BJ (cell line): ENCODE measurements at regions not wholly inside any gene's neighbourhood (a gene's known extent, or its start where the extent isn't known, plus 50 kb on each side); places are given as distances from the start of the nearest gene placed in this dataset.

Experiments used
- CTCF ChIA-PET: fragments of 350-600 bp; formaldehyde crosslinking; extraction: SDS; loops from one replicate; lab custom pipeline; 2021; ENCODE audit warnings: antibody characterized with exemption, inconsistent platforms; lab: Yijun Ruan, JAX
- POLR2A ChIA-PET: fragments of 300-600 bp; sonication (Branson Sonifier 250); formaldehyde crosslinking; extraction: SDS; loops from one replicate; lab custom pipeline; 2021; ENCODE audit warnings: antibody characterized with exemption; lab: Charles Lee
- DNase-seq: peaks from one replicate; pipeline ENCODE4 v3.0.0-alpha.2; 2011; ENCODE audit warnings: low read depth
- H3K27me3 ChIP-seq: 2 replicates; pipeline ENCODE4 v1.6.0; 2011; ENCODE audit warnings: low read length; ENCODE audit not compliant: control insufficient read depth, insufficient read depth
- H3K36me3 ChIP-seq: 2 replicates; pipeline ENCODE4 v1.5.1; 2011; ENCODE audit warnings: low read length; ENCODE audit not compliant: control insufficient read depth, insufficient read depth
- H3K4me3 ChIP-seq: 2 replicates; pipeline ENCODE4 v1.5.1; 2011; ENCODE audit warnings: low read depth, mild to moderate bottlenecking, control low read depth, low read length
- TF ChIP-seq, protein P1 (sequence below): IDR thresholded peaks from 2 replicates; pipeline ENCODE4 v1.5.1; 2011; ENCODE audit warnings: low read depth, mild to moderate bottlenecking, control low read depth, inconsistent platforms, low read length, moderate library complexity; ENCODE audit not compliant: insufficient read depth

DNA sequence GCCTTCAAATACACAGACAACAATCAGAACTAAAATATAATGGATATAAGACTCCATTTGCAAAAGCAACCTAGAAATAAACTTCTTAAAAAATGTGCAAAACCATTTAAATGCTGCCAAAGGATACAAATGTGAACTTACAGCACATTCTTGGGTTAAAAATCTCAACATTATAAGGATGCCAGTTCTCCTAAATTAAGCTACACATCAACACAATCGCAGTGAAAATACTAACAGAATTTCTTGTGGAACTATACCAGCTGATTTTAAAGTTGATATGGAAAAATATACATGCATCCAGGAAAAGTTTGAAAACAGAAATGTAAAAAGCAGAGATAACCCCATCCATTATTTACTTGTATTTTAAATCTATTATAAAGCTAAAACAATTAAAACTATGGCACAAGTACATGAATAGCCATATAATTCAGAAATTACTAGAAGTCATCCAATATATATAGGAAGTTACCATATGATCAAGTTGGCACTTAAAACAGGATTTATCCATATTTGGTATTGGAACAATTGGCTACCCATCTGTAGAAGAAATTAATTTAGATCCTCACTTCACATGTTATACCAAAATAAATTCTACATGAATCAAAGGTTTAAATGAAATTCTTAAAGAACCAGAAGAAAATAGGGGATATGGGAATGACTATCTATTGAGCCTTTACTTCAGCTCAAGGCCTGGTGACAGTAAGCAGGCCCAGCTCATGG lies 151.7 kb upstream of the GLI2 start:
- TF ChIP-seq, protein P1, sequence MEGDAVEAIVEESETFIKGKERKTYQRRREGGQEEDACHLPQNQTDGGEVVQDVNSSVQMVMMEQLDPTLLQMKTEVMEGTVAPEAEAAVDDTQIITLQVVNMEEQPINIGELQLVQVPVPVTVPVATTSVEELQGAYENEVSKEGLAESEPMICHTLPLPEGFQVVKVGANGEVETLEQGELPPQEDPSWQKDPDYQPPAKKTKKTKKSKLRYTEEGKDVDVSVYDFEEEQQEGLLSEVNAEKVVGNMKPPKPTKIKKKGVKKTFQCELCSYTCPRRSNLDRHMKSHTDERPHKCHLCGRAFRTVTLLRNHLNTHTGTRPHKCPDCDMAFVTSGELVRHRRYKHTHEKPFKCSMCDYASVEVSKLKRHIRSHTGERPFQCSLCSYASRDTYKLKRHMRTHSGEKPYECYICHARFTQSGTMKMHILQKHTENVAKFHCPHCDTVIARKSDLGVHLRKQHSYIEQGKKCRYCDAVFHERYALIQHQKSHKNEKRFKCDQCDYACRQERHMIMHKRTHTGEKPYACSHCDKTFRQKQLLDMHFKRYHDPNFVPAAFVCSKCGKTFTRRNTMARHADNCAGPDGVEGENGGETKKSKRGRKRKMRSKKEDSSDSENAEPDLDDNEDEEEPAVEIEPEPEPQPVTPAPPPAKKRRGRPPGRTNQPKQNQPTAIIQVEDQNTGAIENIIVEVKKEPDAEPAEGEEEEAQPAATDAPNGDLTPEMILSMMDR = no peak
- DNase-seq = no peak
- Histone ChIP-seq H3K36me3 (no peaks in the 10 kb centered on the region), H3K4me3 (no peak overlapping the region), H3K27me3 (no peaks in the 10 kb centered on the region; the same call in 1 of the 2 replicates)
- POLR2A ChIA-PET = no interaction called here
- CTCF ChIA-PET = interaction anchor here (1.2 kb wide), 1 partner anchor 11 kb away, joined by 3 read pairs; no protein-coding TSS in a partner anchor

- Histone ChIP-seq H3K27me3 (no peaks in the 10 kb centered on the region), H3K4me3 (no peak overlapping the region), H3K36me3 (no peaks in the 10 kb centered on the region)
- POLR2A ChIA-PET = no interaction called here
- no peak for DNase-seq
- TF ChIP-seq, protein P1 = no peak
- CTCF ChIA-PET = interaction anchor here (1.1 kb wide), 1 partner anchor 27 kb away, joined by 3 read pairs; no protein-coding TSS in a partner anchor
These were observed 149.0 kb upstream of the GLI2 start for GRCh38 chr2:120586507-120587278.

DNA sequence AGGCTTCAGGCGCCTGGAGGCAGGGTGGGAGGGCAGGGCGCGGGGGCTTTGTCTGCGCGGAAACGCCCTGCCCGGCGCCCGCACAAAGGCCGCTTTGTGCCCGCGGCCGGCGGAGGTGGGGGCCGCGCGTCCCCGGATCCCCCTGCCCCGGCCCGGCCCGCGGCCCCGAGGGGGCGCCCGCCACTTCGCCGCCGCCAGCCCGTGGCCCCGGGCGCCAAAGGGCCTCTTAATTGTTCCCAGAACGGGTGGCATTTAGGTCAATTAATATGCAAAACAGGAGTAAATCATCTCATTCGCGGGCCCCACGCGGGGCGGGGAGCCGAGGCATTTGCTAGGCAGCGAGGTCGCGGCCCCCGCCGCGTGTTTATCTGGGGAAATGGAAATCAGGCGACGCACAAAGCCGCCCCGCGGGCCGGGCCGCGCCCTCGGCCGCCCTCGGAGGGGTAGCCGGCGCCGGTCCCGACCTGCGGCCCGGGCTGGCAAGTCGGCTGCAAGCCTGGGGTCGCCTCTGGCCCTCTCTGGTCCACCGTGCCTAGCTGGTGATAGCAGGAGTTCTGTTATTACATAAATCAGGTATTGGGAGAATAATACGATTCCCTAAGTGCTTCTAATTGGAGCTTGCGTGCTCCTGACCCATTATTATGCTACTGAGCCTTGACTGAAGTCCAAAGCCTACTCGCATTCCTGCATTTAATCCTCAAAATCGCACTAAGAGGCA lies 148.2 kb upstream of the GLI2 start:
- DNase-seq = no peak
- CTCF ChIA-PET = interaction anchor here (1.1 kb wide), 1 partner anchor 26 kb away, joined by 3 read pairs; no protein-coding TSS in a partner anchor
- TF ChIP-seq, protein P1 = no peak

DNA sequence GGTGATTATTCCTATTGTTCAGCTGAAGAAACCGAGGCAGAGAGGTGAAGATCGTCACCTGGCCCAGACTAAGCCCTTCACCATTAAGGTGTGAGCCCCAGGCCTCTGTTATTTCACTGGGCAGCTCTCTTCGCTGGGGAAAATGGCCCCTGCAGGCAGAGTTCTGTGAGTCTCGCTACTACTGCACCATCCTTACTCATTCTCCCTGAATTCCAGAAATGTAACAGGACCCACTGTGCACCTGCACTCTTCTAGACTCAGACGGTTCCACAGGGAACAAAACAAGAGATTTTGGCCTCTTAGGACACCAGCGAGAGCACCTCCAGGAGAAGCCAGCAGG lies 147.7 kb upstream of the GLI2 start:
- H3K4me3 ChIP-seq = no peak overlapping the region
- no peaks in the 10 kb centered on the region for H3K36me3 ChIP-seq
- CTCF ChIA-PET = no interaction called here
- POLR2A ChIA-PET = no interaction called here
- TF ChIP-seq, protein P1 = no peak
- H3K27me3 ChIP-seq = no peaks in the 10 kb centered on the region
- no peak for DNase-seq

More for the DNA sequence above, 148.2 kb upstream of the GLI2 start:
- POLR2A ChIA-PET = no interaction called here
- Histone ChIP-seq H3K4me3 (no peak overlapping the region), H3K27me3 (no peaks in the 10 kb centered on the region), H3K36me3 (no peaks in the 10 kb centered on the region)
